ENCODE measurements at regions not wholly inside any gene's neighbourhood (a gene's known extent, or its start where the extent isn't known, plus 50 kb on each side); places are given as distances from the start of the nearest gene placed in this dataset.

GRCh38 chr11:11681536-11681935, 59.7 kb upstream of the GALNT18 start:
- CTCF ChIA-PET: no interaction called here
- no peak for TF ChIP-seq CTCF (IDR thresholded peaks at IDR 0.05; ENCODE audit: insufficient read depth, low read length, missing control alignments)
- no peak overlapping the region for H3K4me3 ChIP-seq (ENCODE audit: low read depth, low read length)
- POLR2A ChIA-PET: interaction anchor here (0.7 kb wide), 1 partner anchor 22 kb away, joined by 5 read pairs; no protein-coding TSS in a partner anchor
- no peak for DNase-seq (ENCODE audit: low read depth, low spot score)

- TF ChIP-seq CTCF (IDR thresholded peaks at IDR 0.05; ENCODE audit: insufficient read depth, low read length, missing control alignments): no peak
- DNase-seq (ENCODE audit: low read depth, low spot score): no peak
- CTCF ChIA-PET: no interaction called here
- POLR2A ChIA-PET: no interaction called here
- no peak overlapping the region for H3K4me3 ChIP-seq (ENCODE audit: low read depth, low read length)
Observed at GRCh38 chr11:11677672-11678356, 56.0 kb upstream of the GALNT18 start.

GRCh38 chr11:11675671-11676181, 53.9 kb upstream of the GALNT18 start:
- POLR2A ChIA-PET: no interaction called here
- CTCF ChIA-PET: no interaction called here
- no peak for DNase-seq (ENCODE audit: low read depth, low spot score)
- H3K4me3 ChIP-seq (ENCODE audit: low read depth, low read length): no peak overlapping the region
- TF ChIP-seq CTCF (IDR thresholded peaks at IDR 0.05; ENCODE audit: insufficient read depth, low read length, missing control alignments): no peak

GRCh38 chr11:11672789-11673188, 51.0 kb upstream of the GALNT18 start:
- no peak for TF ChIP-seq CTCF (IDR thresholded peaks at IDR 0.05; ENCODE audit: insufficient read depth, low read length, missing control alignments)
- POLR2A ChIA-PET: no interaction called here
- no peak for DNase-seq (ENCODE audit: low read depth, low spot score)
- no peak overlapping the region for H3K4me3 ChIP-seq (ENCODE audit: low read depth, low read length)
- CTCF ChIA-PET: no interaction called here

GRCh38 chr11:11672101-11672500, 50.3 kb upstream of the GALNT18 start:
- POLR2A ChIA-PET: no interaction called here
- no peak for TF ChIP-seq CTCF (IDR thresholded peaks at IDR 0.05; ENCODE audit: insufficient read depth, low read length, missing control alignments)
- CTCF ChIA-PET: no interaction called here
- no peak for DNase-seq (ENCODE audit: low read depth, low spot score)
- H3K4me3 ChIP-seq (ENCODE audit: low read depth, low read length): no peak overlapping the region
